HG03060 (cell line): ENCODE measurements at regions not wholly inside any gene's neighbourhood (a gene's known extent, or its start where the extent isn't known, plus 50 kb on each side); places are given as distances from the start of the nearest gene placed in this dataset.
A peak's percentile ranks its signal among the peaks of the same experiment; 100 is the strongest.

Source experiments
- ATAC-seq: cut with Tn5 transposase; IDR thresholded peaks from one replicate; pipeline ENCODE4 v1.9.1; 2021; ENCODE audit warnings: low read depth, moderate number of reproducible peaks; ENCODE audit not compliant: unreplicated experiment

DNA sequence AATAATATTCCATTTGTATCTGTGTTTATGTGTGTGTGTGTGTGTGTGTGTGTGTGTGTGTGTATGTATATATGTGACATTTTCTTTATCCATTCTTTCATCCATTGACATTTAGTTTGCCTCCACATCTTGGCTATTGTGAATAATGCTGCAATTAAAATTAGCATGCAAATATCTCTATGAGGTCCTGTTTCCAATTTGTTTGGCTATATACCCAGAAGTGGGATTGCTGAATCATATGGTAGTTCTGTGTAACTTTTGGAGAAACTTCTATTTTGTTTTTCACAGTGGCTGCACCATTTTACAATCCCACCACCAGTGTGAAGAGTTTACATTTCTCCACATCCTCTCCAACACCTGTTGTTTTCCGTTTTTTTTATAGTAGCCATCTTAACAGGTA lies 53.1 kb downstream of the CH25H start:
- ATAC-seq, result no peak

DNA sequence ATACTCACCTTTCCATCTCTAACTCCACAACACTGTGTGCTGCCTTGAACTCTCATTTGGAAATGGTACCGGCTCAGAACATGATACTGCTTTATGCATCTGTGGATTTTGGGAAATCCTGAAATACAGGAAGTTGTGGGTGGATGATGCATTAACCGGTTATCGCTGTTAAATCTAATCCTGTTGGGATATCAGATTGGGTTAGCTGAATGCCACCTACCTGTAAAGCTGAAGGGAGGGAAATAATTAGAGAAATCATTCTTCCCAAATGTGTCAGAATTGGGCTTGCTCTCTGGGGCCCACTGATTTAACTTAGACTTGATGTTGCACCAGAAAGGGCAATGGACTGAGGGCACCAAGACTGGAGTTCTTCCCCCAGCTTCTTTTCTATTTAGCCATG lies 54.0 kb downstream of the CH25H start:
- ATAC-seq, result no peak

DNA sequence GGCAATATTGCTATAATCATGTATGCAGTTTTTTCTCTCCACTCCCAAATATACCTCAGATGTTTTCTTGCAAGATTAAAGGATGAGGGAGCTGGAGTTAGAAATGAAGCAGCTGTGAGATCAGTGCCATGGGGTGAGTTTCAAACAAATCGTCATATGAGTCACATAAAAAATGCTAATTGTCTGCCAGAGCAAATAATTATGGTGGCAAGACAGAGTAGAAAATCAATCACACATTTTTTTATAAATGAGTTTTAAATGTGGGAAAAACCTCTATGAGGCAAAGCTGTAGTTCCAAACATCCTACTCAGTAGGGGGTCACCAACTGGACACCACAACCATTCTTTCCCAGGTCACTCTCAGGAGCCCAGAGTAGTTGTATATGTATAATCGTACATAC lies 55.3 kb downstream of the CH25H start:
- no peak for ATAC-seq

DNA sequence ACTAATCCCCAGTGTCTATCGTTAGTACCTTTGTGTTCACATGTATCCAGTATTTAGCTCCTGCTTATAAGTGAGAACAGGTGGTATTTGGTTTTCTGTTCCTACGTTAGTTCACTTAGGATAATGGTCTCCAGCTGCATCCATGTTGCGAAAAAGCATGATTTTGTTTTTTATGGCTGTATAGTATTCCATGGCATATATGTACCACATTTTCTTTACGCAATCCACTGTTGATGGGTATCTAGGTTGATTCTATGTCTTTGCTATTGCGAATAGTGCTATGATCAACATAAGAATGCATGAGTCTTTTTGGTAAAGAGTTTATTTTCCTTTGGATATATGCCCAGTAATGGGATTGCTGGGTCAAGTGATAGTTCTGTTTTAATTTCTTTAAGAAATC lies 59.1 kb downstream of the CH25H start:
- ATAC-seq, result no peak

DNA sequence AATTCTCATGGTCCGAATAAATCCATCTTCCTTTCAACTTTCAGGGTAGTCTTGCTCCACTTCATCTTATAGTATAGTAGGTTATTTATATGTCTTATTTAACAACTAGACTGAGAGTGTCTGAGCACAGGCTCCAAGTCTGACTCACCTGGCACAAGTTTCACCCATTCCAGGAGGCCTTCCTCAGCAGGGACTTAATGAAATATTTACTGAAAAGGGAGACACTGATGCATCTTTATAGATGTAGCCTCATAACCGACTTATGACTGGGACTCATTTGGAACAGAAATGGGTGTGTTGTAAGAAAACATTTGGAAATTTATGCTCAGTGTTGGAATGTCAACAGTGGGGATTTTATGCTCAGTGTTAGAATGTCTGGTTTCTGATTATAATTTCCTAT lies 59.9 kb downstream of the CH25H start:
- no peak for ATAC-seq

DNA sequence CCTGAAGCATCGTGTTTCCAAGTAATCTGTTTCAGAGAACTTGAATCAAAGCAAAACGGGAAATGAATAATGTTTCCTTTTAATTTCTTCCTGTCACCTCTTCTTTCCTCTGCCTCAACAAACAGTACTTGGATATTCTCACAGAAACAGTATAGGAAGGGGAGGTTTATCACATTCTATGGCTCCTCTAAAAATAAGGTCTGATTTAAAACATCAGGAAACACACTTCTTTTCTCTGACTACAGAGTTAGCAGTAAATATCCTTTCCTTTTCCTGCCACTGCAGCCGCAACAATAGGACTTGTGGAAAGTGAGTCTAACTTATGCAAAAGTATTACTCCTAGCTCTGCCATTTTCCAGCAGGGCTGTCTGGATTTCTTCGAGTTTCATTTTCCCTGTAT lies 62.3 kb downstream of the CH25H start:
- no peak for ATAC-seq

DNA sequence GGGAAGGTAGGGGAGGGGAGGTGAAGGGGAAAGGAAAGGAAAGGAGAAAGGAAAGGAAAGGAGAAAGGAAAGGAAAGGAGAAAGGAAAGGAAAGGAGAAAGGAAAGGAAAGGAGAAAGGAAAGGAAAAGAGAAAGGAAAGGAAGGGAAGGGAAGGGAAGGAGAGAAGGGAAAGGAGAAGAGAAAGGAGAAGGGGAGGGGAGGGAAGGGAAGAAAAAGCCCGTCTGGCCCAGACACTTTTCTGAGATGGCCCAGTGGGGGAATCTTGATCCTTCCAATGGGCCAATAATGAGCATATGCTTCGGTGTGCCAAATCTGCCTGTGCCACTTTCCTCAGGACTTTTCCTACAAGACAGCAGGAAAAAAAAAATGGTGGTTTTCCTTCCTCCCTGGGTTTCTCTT lies 64.5 kb downstream of the CH25H start:
- no peak for ATAC-seq

DNA sequence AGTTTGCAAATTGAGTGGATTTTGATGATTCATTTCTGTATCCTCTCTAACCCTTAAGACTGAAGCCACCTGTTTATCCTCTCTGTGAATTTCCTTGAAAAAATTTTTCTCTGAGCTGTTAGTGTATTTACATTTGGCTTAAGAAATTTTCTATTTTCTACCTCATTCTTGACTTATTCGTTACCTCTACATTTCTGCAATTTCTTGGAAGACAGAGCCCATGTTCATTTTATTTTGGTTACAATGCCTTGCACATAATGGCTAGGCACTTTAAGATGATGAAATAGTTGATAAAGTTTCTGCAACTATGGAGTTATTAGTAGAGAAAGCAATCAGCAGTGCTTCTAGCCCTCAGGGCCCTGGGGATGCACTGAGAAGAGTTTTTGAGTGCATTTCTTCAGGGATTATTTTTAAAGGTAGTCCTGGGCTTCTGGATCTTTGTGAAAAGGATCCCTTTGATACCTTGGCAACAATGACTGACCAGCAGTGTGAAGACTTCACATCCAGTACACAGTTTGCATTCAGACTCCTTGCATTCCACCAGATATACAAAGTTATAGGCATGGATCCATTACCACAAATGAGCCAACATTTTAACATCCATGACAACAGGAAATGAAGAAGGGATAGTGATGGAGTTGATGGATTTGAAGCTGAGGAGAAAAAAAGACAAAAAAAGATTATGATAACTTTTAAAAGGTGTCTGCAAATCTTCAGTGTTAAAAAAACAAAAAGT lies 68.2 kb downstream of the CH25H start:
- ATAC-seq, result no peak

DNA sequence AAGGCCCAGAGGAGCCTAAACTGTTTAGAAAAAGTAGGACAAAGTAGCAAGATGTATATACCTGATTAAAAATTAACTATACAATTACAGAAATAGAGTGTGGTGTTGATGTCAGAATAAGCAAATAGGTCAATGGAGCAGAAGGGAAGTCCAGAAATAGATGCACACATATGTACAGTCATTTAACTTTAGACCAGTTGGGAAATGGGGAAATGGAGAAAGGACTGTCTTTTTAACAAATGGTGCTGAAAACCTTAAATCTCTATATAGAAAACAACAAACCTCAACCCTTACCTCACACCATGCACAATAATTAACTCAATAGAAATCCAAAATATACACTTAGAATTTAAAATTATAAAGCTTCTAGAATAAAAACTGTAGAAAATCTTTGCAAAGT lies 72.2 kb downstream of the CH25H start:
- ATAC-seq, result peak; percentile 67

DNA sequence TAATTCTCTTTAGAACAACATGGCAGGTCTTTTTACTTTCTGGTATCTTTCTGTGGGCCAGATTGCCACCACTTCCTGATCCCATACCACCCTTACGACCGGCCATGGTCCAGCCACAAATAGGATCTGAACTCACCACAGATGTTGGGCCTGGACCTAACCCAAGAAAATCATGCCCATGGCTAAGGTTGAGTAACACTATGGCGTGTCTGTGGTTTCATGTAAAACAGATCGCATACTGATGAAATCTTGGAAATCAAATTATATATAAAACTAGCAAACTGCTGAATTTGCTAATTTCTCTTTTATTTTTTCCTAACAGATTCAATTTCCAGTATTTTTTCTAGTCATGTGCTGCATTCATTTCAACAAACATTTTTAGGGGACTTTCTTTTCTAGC lies 77.2 kb downstream of the CH25H start:
- no peak for ATAC-seq

DNA sequence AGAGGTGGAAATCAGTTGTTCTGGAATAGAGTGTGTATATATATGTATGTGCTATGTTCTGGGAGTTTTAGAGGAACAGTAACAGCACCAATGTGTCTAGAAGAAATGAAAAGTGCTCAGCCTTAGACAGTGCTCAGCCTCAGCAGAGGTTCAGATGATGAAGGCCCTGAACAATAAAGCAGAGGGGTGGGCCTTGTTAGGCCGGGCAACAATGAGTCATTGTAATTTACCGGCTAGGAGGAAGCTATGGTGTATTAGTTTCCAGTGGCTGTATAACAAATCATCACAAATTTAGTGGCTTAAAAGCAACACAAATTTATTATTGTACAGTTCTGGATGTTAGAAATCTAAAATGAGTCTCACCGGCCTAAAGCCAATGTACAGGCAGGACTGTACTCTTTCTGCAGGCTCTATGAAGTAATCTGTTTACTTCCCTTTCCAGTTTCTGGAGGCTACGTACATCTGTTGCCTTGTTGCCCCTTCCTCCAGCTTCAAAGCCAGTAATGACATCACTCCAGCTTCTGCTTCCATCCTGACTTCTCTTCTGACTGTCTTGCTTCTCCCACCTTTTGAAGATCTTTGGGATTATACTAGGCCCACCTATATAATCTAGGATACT lies 84.6 kb downstream of the CH25H start:
- no peak for ATAC-seq

DNA sequence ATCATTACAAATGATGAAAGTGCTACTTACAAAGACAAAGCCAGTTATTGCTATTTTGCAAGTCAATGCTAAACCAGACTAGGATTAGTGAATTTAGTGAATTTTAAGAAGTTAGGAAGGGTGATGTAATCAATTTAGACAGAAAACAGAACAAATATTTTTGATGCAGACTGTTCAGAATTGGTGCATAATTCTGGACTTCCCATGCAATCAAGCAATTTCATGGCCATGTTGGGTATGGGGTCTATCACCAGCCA lies 85.4 kb downstream of the CH25H start:
- ATAC-seq, result no peak

DNA sequence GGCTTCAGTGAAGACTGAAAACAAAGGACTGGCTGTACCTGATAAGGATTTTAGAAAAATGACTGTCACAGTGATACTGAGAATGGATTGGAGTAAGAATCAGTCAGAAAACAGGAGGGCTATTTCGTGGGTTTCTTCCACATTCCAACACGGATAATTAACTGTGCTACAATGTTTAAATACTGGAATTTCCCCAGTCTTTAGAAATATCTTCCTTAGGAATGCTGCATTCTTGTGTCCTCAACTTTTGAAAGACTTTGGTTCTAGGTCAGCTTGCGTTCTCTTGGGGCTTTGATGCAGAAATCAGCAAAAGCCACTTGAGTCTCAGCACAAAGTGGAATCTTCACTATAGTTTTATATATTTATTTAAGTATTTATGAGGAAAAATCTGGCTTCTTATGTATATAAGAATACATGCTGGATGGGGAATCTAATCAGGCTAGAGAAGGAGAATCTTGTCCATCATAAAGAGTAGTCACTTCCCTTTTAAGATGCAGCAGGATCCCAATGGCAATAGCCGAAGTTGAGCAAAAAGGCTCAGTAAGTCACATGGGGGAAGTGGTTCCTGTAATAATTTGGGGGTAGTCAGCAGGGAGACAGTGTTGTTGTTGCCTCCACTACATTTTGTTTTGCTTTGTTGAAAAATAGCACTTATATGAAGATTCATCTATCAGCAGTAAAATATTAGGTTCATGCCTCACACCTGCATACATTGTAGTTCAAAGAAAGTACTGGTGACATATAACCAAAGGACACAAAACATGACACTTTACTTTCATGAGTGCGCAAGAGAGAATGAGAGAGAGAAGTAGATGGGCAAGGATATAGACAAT lies 86.0 kb downstream of the CH25H start:
- no peak for ATAC-seq

DNA sequence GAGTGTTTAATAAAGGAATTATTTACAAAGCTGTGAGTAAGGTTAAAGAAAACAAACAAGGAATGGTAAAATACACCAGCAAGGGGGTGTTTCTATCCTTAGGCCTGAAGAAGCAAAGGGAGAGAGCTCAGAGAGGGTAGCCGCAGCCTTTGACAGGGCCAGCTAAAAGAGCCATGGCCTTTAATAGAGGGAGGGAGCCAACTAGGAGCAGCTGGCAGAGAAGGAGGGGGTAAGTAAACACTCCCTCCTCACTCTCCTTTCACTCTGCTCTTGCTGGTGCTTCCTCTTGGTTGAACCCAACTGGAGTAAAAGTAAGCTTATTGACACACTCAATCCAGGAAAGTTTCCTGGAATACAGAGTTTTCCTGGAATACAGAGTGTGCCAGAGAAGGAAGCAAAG lies 87.5 kb downstream of the CH25H start:
- ATAC-seq, result no peak

DNA sequence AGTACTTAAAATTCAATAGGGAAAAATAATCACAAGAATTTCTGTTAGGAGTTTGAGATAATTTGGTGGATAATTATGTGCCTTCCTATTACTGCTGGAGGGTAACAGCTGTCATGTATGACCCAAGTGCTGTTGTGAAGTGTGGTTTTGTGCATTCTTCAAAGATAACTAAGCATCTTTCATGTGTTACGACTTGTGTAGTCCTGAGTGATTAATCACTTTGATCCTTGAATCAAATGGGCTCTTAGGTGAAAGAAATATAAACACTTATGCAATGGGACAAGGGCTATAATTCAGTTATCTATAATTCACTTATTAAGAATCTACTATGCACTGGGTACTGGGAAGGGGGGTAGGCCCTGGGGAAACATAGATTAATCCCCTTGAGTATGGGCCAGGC lies 89.0 kb downstream of the CH25H start:
- no peak for ATAC-seq

DNA sequence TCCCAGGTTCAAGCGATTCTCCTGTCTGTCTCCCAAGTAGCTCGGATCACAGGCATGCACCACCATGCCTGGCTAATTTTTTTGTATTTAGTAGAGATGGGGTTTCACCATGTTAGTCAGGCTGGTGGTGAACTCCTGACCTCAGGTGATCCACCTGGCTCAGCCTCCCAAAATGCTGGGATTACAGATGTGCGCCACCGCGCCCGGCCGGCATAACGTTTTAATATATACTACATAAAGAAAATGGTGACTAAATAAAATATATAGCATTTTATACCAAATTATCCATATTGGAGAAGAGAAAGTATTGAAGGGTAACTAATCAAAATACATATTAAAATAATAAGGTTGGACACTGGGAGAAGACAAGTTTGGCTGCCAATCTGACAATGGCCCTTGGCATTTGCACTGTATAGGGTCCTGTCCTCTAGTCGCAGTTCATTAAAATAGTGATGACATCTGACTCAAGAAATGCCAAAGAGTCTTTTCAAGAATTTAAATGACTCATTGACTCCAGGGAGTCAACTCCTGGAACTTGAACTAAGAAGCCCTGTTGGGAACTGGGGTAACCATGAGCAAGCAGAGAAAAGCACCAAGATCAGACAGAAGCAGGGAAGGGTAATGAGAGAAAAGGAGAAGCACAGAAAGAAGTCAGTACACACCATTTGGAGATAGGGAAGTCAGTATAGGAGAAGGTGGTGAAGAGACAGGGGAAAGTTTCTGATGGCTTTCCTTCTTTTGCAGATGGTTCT lies 91.1 kb downstream of the CH25H start:
- no peak for ATAC-seq

DNA sequence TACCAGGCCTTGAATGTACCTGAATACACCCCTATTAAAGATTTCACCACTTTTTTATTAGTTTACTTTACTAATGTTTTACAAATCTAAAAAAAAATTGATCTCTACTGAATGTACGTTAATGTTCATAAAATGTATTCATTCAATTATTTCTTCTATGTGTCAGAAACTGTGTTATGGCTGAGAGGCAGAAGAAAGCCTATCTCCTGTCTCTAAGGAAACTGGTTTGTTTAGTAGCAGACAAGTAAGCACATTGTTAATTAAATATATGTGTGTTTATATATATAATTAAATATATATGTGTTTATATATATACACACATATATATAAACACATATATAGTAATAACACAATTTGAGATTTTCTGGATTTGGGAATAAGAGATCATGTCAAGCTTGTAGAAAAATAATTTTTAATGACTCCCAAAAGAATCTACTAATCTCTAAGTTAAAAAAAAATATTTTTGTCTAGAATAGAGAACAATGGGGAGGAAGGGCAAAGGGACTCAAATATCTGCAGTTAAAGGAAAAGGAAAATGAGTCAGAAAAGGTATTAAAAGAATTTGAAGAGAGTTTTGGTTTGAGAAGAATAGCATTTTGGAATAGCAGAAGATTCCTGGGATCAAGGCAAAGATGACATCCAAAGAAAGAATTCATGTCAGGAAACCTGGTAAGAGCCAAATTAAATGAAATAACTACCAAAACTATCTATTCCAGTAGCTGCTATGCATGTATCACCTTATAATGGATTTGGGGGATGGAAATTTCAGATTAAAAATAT lies 92.1 kb downstream of the CH25H start:
- no peak for ATAC-seq

DNA sequence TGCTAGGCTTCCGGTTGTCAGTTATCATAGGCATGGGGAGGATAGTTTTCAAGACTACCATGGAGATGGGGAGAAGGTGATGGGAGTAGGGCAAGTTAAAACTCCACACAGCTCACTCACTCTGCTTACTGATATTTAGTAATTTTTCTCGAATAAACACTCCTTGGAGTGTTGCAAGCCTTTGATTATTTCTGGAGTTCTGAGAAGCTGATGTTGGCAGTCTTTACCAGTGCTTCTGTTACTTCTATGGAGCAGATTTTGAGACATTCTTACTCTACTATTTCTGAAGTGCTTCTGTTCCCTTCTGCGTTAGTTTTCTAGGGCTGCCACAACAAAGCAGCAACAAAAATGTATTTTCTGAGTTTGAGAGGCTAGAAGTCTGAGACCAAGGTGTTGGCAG lies 104.4 kb downstream of the CH25H start:
- ATAC-seq, result no peak

DNA sequence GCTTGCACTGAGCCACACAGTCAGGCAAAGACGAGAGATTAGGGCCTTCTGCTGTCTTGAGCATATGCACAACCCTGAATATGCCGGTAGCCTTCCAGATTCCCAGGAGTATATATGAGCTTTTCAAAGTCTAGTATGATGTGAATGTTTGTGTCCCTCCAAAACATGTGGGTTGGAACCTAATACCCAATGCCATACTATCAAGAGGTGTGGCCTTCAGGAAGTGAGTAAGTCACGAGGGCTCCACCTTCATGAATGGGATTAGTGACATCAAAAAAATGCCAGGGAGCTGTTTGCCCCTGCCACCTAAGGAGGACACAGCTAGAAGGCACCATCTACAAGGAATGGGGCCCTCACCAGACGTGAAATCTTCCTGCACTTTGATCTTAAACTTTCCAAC lies 105.2 kb downstream of the CH25H start:
- ATAC-seq, result no peak

DNA sequence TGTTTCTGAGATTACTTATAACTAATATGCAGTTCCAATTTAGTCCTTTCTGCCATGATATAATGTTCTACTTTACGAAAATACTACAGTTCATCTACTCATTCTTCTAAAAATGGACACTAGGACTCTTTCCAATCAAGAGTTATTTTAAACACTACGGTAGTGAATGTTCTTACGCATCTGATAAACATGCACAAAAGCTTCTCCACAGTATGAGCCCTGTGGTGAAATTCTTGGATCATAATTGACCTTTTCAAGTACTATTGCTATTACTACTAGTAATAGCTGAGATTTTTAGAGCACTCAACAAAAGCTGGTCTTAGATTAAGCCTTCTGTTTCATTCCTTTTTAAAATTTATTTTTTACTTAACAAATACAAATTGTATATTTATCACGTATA lies 106.4 kb downstream of the CH25H start:
- ATAC-seq, result no peak

DNA sequence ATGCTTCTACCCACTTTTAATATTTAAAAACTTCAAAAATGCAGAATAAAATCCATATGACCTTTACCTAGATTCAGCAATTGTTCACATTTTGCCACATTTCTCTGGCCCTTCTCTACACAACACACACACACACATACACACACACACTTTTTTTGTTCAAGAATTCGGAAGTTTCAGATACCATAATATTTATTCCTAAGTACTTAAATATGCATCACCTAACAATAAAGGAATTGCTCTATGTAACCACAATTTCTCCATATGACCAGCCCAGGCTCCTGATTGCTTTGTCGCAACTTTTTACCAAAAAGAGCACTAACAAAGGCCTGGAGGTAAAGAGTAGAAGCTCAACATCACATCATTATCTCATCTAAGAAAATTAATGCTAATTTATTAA lies 106.6 kb downstream of the FAS start:
- no peak for ATAC-seq
